Stomach (tissue), 4 donors: ENCODE measurements at regions not wholly inside any gene's neighbourhood (a gene's known extent, or its start where the extent isn't known, plus 50 kb on each side); places are given as distances from the start of the nearest gene placed in this dataset.

Experiments
- EP300 ChIP-seq: sonication (generic); formaldehyde crosslinking; IDR thresholded peaks from one replicate; pipeline ENCODE4 v1.6.1; 2017; ENCODE audit warnings: antibody characterized with exemption
- POLR2A ChIP-seq, 4 donors: fragments of 450-650 bp; IDR thresholded peaks; one replicate each; pipeline ENCODE4 v1.6.1; 2016; ENCODE audit warnings: antibody characterized with exemption in 4 of 4, control low read depth in 2 of 4, mild to moderate bottlenecking in 1 of 4, moderate library complexity in 1 of 4
- POLR2AphosphoS5 ChIP-seq, 3 donors: sonication (generic); formaldehyde crosslinking; IDR thresholded peaks; one replicate each; pipeline ENCODE4 v1.6.1; 2016; ENCODE audit warnings: antibody characterized with exemption in 3 of 3
- TF ChIP-seq, protein P1 (sequence below), 7 experiments: fragments of 450-650 bp in 4 of 7; fragments of 200-600 bp in 3 of 7; sonication (generic) in 3 of 7; IDR thresholded peaks; one replicate each; pipeline ENCODE4 v1.5.1; 2016 to 2019; ENCODE audit warnings: antibody characterized with exemption in 7 of 7, control low read depth in 2 of 7, mild to moderate bottlenecking in 1 of 7

DNA sequence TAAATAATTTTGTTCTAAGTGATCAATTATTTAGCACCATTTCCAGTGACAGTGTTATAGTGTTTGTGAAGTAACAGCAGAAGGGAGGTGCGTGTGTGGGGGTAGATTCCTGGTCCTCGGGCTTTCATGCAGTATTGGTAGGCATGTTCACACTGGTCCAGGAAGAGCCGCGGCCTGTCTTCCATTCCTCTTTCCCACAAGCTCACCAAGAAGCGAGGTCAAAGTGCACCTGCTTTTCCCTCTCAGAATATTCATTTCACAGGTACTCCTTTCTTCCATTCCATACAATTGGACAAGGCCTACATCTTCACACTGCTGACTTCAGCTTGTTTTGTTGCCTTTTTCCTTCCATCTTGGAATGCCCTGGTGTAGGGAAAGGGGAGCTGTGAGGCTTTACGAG, 151.8 kb upstream of the CELF2 start:
- TF ChIP-seq, protein P1, sequence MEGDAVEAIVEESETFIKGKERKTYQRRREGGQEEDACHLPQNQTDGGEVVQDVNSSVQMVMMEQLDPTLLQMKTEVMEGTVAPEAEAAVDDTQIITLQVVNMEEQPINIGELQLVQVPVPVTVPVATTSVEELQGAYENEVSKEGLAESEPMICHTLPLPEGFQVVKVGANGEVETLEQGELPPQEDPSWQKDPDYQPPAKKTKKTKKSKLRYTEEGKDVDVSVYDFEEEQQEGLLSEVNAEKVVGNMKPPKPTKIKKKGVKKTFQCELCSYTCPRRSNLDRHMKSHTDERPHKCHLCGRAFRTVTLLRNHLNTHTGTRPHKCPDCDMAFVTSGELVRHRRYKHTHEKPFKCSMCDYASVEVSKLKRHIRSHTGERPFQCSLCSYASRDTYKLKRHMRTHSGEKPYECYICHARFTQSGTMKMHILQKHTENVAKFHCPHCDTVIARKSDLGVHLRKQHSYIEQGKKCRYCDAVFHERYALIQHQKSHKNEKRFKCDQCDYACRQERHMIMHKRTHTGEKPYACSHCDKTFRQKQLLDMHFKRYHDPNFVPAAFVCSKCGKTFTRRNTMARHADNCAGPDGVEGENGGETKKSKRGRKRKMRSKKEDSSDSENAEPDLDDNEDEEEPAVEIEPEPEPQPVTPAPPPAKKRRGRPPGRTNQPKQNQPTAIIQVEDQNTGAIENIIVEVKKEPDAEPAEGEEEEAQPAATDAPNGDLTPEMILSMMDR (IDR thresholded peaks at IDR 0.05): no peak
- TF ChIP-seq POLR2A (IDR thresholded peaks at IDR 0.05): no peak
- TF ChIP-seq EP300: no peak
- no peak for TF ChIP-seq POLR2AphosphoS5 (IDR thresholded peaks at IDR 0.05)
